GM19328 (cell line): ENCODE measurements at regions not wholly inside any gene's neighbourhood (a gene's known extent, or its start where the extent isn't known, plus 50 kb on each side); places are given as distances from the start of the nearest gene placed in this dataset.
"Not testable (repeated sequence)": the region's sequence is repeated elsewhere in the genome, so short reads cannot be mapped to it uniquely, and the experiment has no call there.

Experiments used
- ATAC-seq: cut with Tn5 transposase; IDR thresholded peaks from one replicate; pipeline ENCODE4 v1.9.1; 2021; ENCODE audit warnings: mild to moderate bottlenecking, moderate library complexity; ENCODE audit not compliant: unreplicated experiment

- ATAC-seq, result no peak
Observed at GRCh38 chr13:50377726-50378270, 362.6 kb downstream of the KCNRG start.

- no peak for ATAC-seq
Observed at GRCh38 chr13:50378509-50379044, 363.3 kb downstream of the KCNRG start.

- no peak for ATAC-seq
Observed at GRCh38 chr13:50379584-50379983, 364.3 kb downstream of the KCNRG start.

- ATAC-seq, result no peak
Observed at GRCh38 chr13:50380905-50381304, 365.7 kb downstream of the KCNRG start.

- no peak for ATAC-seq
Observed at GRCh38 chr13:50382511-50382910, 367.3 kb downstream of the KCNRG start.

- ATAC-seq, result no peak
Observed at GRCh38 chr13:50382951-50383350, 367.7 kb downstream of the KCNRG start.

- no peak for ATAC-seq
Observed at GRCh38 chr13:50384724-50385123, 369.5 kb downstream of the KCNRG start.

- ATAC-seq, result no peak
Observed at GRCh38 chr13:50386541-50387050, 371.4 kb downstream of the KCNRG start.

- no peak for ATAC-seq
Observed at GRCh38 chr13:50387051-50387581, 371.9 kb downstream of the KCNRG start.

GRCh38 chr13:50388481-50388880 is 373.2 kb downstream of the KCNRG start:
- no peak for ATAC-seq

GRCh38 chr13:50389726-50390125 is 374.5 kb downstream of the KCNRG start:
- ATAC-seq, result no peak

- no peak for ATAC-seq
Observed at GRCh38 chr13:50390503-50391248, 375.4 kb downstream of the KCNRG start.

- ATAC-seq, result no peak
Observed at GRCh38 chr13:50392977-50393376, 377.7 kb downstream of the KCNRG start.

GRCh38 chr13:50393628-50394027 is 378.4 kb downstream of the KCNRG start:
- no peak for ATAC-seq

- ATAC-seq, result no peak
Observed at GRCh38 chr13:50396001-50396400, 380.8 kb downstream of the KCNRG start.

GRCh38 chr13:50396618-50397017 is 381.4 kb downstream of the KCNRG start:
- ATAC-seq, result not testable (repeated sequence)

- no peak for ATAC-seq
Observed at GRCh38 chr13:50400035-50400726, 384.9 kb downstream of the KCNRG start.

GRCh38 chr13:50401049-50401505 is 385.8 kb downstream of the KCNRG start:
- no peak for ATAC-seq

- no peak for ATAC-seq
Observed at GRCh38 chr13:50401721-50402465, 386.6 kb downstream of the KCNRG start.

GRCh38 chr13:50403311-50403710 is 388.1 kb downstream of the KCNRG start:
- ATAC-seq, result no peak

- ATAC-seq, result no peak
Observed at GRCh38 chr13:50404116-50404515, 388.9 kb downstream of the KCNRG start.
